Mesenchymal stem cell (in vitro differentiated cells and primary cell): ENCODE measurements at regions not wholly inside any gene's neighbourhood (a gene's known extent, or its start where the extent isn't known, plus 50 kb on each side); places are given as distances from the start of the nearest gene placed in this dataset.

ENCODE experiments used
- DNase-seq: peaks from one replicate; pipeline ENCODE4 v3.0.0-alpha.2; 2013
- H2AFZ ChIP-seq: one replicate; pipeline ENCODE4 v1.6.1; 2013; ENCODE audit warnings: low read depth, mild to moderate bottlenecking, control low read depth, inconsistent platforms, low read length, moderate library complexity
- H2AK5ac ChIP-seq: 2 replicates; pipeline ENCODE4 v1.6.1; 2013; ENCODE audit warnings: low read length, moderate library complexity, mild to moderate bottlenecking, inconsistent platforms; ENCODE audit not compliant: severe bottlenecking
- H2BK120ac ChIP-seq: one replicate; pipeline ENCODE4 v1.6.1; 2013; ENCODE audit warnings: low read depth, mild to moderate bottlenecking, inconsistent platforms, low read length, moderate library complexity
- H2BK12ac ChIP-seq, 2 experiments: one replicate each; pipeline ENCODE4 v1.6.1; 2013; ENCODE audit warnings: inconsistent platforms in 2 of 2, low read length in 2 of 2, mild to moderate bottlenecking in 2 of 2, moderate library complexity in 2 of 2, control low read depth in 1 of 2
- H2BK15ac ChIP-seq: one replicate; pipeline ENCODE4 v1.6.1; 2013; ENCODE audit warnings: mild to moderate bottlenecking, low read depth, inconsistent platforms; ENCODE audit not compliant: poor library complexity, severe bottlenecking
- H2BK5ac ChIP-seq: 2 replicates; pipeline ENCODE4 v1.6.1; 2013; ENCODE audit warnings: low read depth, mild to moderate bottlenecking, low read length, control low read depth, inconsistent platforms; ENCODE audit not compliant: poor library complexity, severe bottlenecking
- H3K14ac ChIP-seq, 2 experiments: one replicate each; pipeline ENCODE4 v1.6.1; 2013; ENCODE audit warnings: inconsistent platforms in 2 of 2, low read length in 2 of 2, control low read depth in 1 of 2, mild to moderate bottlenecking in 1 of 2, moderate library complexity in 1 of 2
- H3K18ac ChIP-seq, 2 experiments: one replicate each; pipeline ENCODE4 v1.6.1; 2013; ENCODE audit warnings: inconsistent platforms in 2 of 2, low read length in 2 of 2, control low read depth in 1 of 2, low read depth in 1 of 2, mild to moderate bottlenecking in 1 of 2
- H3K23ac ChIP-seq, 2 experiments: one replicate each; pipeline ENCODE4 v1.6.1; 2013; ENCODE audit warnings: inconsistent platforms in 2 of 2, low read length in 2 of 2, mild to moderate bottlenecking in 2 of 2, moderate library complexity in 2 of 2, control low read depth in 1 of 2
- H3K27ac ChIP-seq: 2 replicates; pipeline ENCODE4 v1.5.1; 2013; ENCODE audit warnings: mild to moderate bottlenecking, moderate library complexity, low read length, control low read depth, inconsistent platforms; ENCODE audit not compliant: poor library complexity, severe bottlenecking
- H3K27me3 ChIP-seq, 2 experiments: 2 replicates each; pipeline versions ENCODE4 v1.6.1 to v1.7.0; 2013; ENCODE audit warnings: low read length in 2 of 2, mild to moderate bottlenecking in 2 of 2, moderate library complexity in 2 of 2, control low read depth in 1 of 2, inconsistent platforms in 1 of 2; ENCODE audit not compliant: control insufficient read depth in 1 of 2, insufficient read depth in 1 of 2
- H3K36me3 ChIP-seq, 2 experiments: 2 replicates each; pipeline versions ENCODE4 v1.6.1 to v1.7.0; 2013; ENCODE audit warnings: low read length in 2 of 2, control low read depth in 1 of 2, inconsistent platforms in 1 of 2, low read depth in 1 of 2, mild to moderate bottlenecking in 1 of 2; ENCODE audit not compliant: insufficient read depth in 2 of 2, control insufficient read depth in 1 of 2
- H3K4ac ChIP-seq, 2 experiments: one replicate each; pipeline ENCODE4 v1.6.1; 2013; ENCODE audit warnings: inconsistent platforms in 2 of 2, low read length in 2 of 2, mild to moderate bottlenecking in 2 of 2, moderate library complexity in 2 of 2, control low read depth in 1 of 2, low read depth in 1 of 2
- H3K4me1 ChIP-seq: 2 replicates; pipeline ENCODE4 v1.6.1; 2013; ENCODE audit warnings: low read depth, low read length, control low read depth; ENCODE audit not compliant: control insufficient read depth, insufficient read depth
- H3K4me2 ChIP-seq: 2 replicates; pipeline ENCODE4 v1.6.1; 2013; ENCODE audit warnings: low read length, mild to moderate bottlenecking, inconsistent platforms; ENCODE audit not compliant: poor library complexity, severe bottlenecking
- H3K4me3 ChIP-seq, 2 experiments: 2 replicates each; pipeline versions ENCODE4 v1.5.1 to v1.7.0; 2013; ENCODE audit warnings: low read length in 2 of 2, mild to moderate bottlenecking in 2 of 2, control low read depth in 1 of 2, low read depth in 1 of 2; ENCODE audit not compliant: insufficient read depth in 1 of 2
- H3K79me1 ChIP-seq: replicated peaks from 2 replicates; pipeline ENCODE4 v1.6.1; 2013; ENCODE audit warnings: mild to moderate bottlenecking, control low read depth, low read length, inconsistent platforms; ENCODE audit not compliant: poor library complexity, severe bottlenecking
- H3K9ac ChIP-seq: 2 replicates; pipeline ENCODE4 v1.7.0; 2013; ENCODE audit warnings: mild to moderate bottlenecking, low read length, moderate library complexity
- H3K9me3 ChIP-seq: 2 replicates; pipeline ENCODE4 v1.7.0; 2013; ENCODE audit warnings: mild to moderate bottlenecking, low read length; ENCODE audit not compliant: control insufficient read depth
- H4K8ac ChIP-seq: one replicate; pipeline ENCODE4 v1.6.1; 2013; ENCODE audit warnings: inconsistent platforms, mild to moderate bottlenecking, low read length, moderate library complexity
- H4K91ac ChIP-seq: one replicate; pipeline ENCODE4 v1.6.1; 2013; ENCODE audit warnings: mild to moderate bottlenecking, low read length, inconsistent platforms
- WGBS: methylation state at CpG from one replicate; pipeline ENCODE4 v1.1.7; 2013; ENCODE audit warnings: mixed read lengths; 5-methylcytosine and 5-hydroxymethylcytosine counted together

- no peak overlapping the region for H3K4ac ChIP-seq
- no peak overlapping the region for H2BK12ac ChIP-seq
- H3K14ac ChIP-seq: no peak overlapping the region
- no peak overlapping the region for H2BK5ac ChIP-seq
- no peak overlapping the region for H3K23ac ChIP-seq
- no peak overlapping the region for H2AFZ ChIP-seq
- no peak overlapping the region for H3K18ac ChIP-seq
- H4K91ac ChIP-seq: no peak overlapping the region
- H3K27me3 ChIP-seq: no peaks in the 10 kb centered on the region
- no peak overlapping the region for H3K4me2 ChIP-seq
- H3K36me3 ChIP-seq: no peaks in the 10 kb centered on the region
- no peak overlapping the region for H2BK120ac ChIP-seq
- WGBS: no CpG with 5 or more reads among the region's 2 CpGs
- no peak overlapping the region for H2BK15ac ChIP-seq
- H3K4me3 ChIP-seq: no peak overlapping the region
- H3K9me3 ChIP-seq: no peaks in the 10 kb centered on the region
- H3K27ac ChIP-seq: no peak overlapping the region
- H3K9ac ChIP-seq: no peak overlapping the region
- H2AK5ac ChIP-seq: no peak overlapping the region
- no peak overlapping the region for H4K8ac ChIP-seq
- no peaks in the 10 kb centered on the region for H3K79me1 ChIP-seq
- no peaks in the 10 kb centered on the region for H3K4me1 ChIP-seq
- DNase-seq: no peak
Measured at GRCh38 chr7:89998554-89998953, 155.7 kb upstream of the STEAP1 start.

GRCh38 chr7:90005836-90006235, 148.4 kb upstream of the STEAP1 start:
- Histone ChIP-seq H4K91ac (no peak overlapping the region), H2AK5ac (no peak overlapping the region), H4K8ac (no peak overlapping the region), H3K27me3 (no peaks in the 10 kb centered on the region), H2BK12ac (no peak overlapping the region), H3K4me3 (no peak overlapping the region), H3K9me3 (no peaks in the 10 kb centered on the region), H2AFZ (no peak overlapping the region), H3K4ac (no peak overlapping the region), H2BK15ac (no peak overlapping the region), H2BK120ac (no peak overlapping the region), H3K79me1 (no peaks in the 10 kb centered on the region), H3K36me3 (no peaks in the 10 kb centered on the region), H3K4me1 (no peaks in the 10 kb centered on the region), H3K14ac (no peak overlapping the region), H2BK5ac (no peak overlapping the region), H3K18ac (no peak overlapping the region), H3K4me2 (no peak overlapping the region), H3K9ac (no peak overlapping the region), H3K27ac (no peak overlapping the region), H3K23ac (no peak overlapping the region)
- WGBS: 67% methylated on average over 1 of the region's 2 CpGs
- no peak for DNase-seq

GRCh38 chr7:90007001-90007654, 147.1 kb upstream of the STEAP1 start:
- no peak overlapping the region for H3K14ac ChIP-seq

GRCh38 chr7:90007831-90008230, 146.4 kb upstream of the STEAP1 start:
- Histone ChIP-seq H2BK15ac (no peak overlapping the region), H3K79me1 (no peaks in the 10 kb centered on the region), H3K4me2 (no peak overlapping the region), H2AK5ac (no peak overlapping the region), H2BK12ac (no peak overlapping the region), H3K4me1 (no peaks in the 10 kb centered on the region), H3K23ac (no peak overlapping the region), H2BK120ac (no peak overlapping the region), H3K4ac (no peak overlapping the region), H3K9me3 (no peaks in the 10 kb centered on the region), H3K27ac (no peak overlapping the region), H2BK5ac (no peak overlapping the region), H4K8ac (no peak overlapping the region), H4K91ac (no peak overlapping the region), H3K4me3 (no peak overlapping the region), H3K36me3 (no peaks in the 10 kb centered on the region), H3K9ac (no peak overlapping the region), H3K27me3 (no peaks in the 10 kb centered on the region), H2AFZ (no peak overlapping the region), H3K18ac (no peak overlapping the region), H3K14ac (no peak overlapping the region)
- DNase-seq: no peak
- WGBS: no CpG with 5 or more reads among the region's 3 CpGs

More at GRCh38 chr7:90007001-90007654, 147.1 kb upstream of the STEAP1 start:
- no peak overlapping the region for H3K23ac ChIP-seq
- H2BK12ac ChIP-seq: no peak overlapping the region
- no peak for DNase-seq
- no peaks in the 10 kb centered on the region for H3K4me1 ChIP-seq
- H3K27ac ChIP-seq: no peak overlapping the region
- H3K27me3 ChIP-seq: no peaks in the 10 kb centered on the region
- no peak overlapping the region for H4K8ac ChIP-seq
- no peak overlapping the region for H2BK120ac ChIP-seq
- H3K4me2 ChIP-seq: no peak overlapping the region
- no peak overlapping the region for H2BK5ac ChIP-seq
- no peak overlapping the region for H2AK5ac ChIP-seq
- no peaks in the 10 kb centered on the region for H3K36me3 ChIP-seq
- H3K9ac ChIP-seq: no peak overlapping the region
- WGBS: 63% methylated on average over 3 of the region's 3 CpGs
- no peaks in the 10 kb centered on the region for H3K9me3 ChIP-seq
- H3K79me1 ChIP-seq: no peaks in the 10 kb centered on the region
- no peak overlapping the region for H2BK15ac ChIP-seq
- H3K18ac ChIP-seq: no peak overlapping the region
- no peak overlapping the region for H2AFZ ChIP-seq
- no peak overlapping the region for H3K4me3 ChIP-seq
- no peak overlapping the region for H4K91ac ChIP-seq
- no peak overlapping the region for H3K4ac ChIP-seq
